ENCODE measurements at regions not wholly inside any gene's neighbourhood (a gene's known extent, or its start where the extent isn't known, plus 50 kb on each side); places are given as distances from the start of the nearest gene placed in this dataset.

GRCh38 chr20:40816039-40816352 is 127.0 kb upstream of the MAFB start:
- intact Hi-C loops (cut with DNase I) = no loop called here
- no peak for DNase-seq (ENCODE audit: missing footprints)

GRCh38 chr20:40821429-40821828 is 132.4 kb upstream of the MAFB start:
- intact Hi-C loops (cut with DNase I) = no loop called here
- DNase-seq (ENCODE audit: missing footprints) (no peak), ATAC-seq (no peak)

More at GRCh38 chr20:40816039-40816352, 127.0 kb upstream of the MAFB start:
- no peak for ATAC-seq

GRCh38 chr20:40826699-40827098 is 137.7 kb upstream of the MAFB start:
- ATAC-seq = no peak
- no peak for DNase-seq (ENCODE audit: missing footprints)
- intact Hi-C loops (cut with DNase I) = no loop called here

GRCh38 chr20:40835321-40835720 is 146.3 kb upstream of the MAFB start:
- DNase-seq (ENCODE audit: missing footprints) (no peak), ATAC-seq (no peak)
- intact Hi-C loops (cut with DNase I) = no loop called here

- intact Hi-C loops (cut with DNase I) = no loop called here
- no peak for ATAC-seq
- no peak for DNase-seq (ENCODE audit: missing footprints)
Observed at GRCh38 chr20:40838509-40838908, 149.5 kb upstream of the MAFB start.

GRCh38 chr20:40843251-40843650 is 154.2 kb upstream of the MAFB start:
- ATAC-seq (no peak), DNase-seq (ENCODE audit: missing footprints) (no peak)
- intact Hi-C loops (cut with DNase I) = no loop called here

- DNase-seq (ENCODE audit: missing footprints) (no peak), ATAC-seq (no peak)
- intact Hi-C loops (cut with DNase I) = no loop called here
Observed at GRCh38 chr20:40844332-40844731, 155.3 kb upstream of the MAFB start.

- intact Hi-C loops (cut with DNase I) = no loop called here
- DNase-seq (ENCODE audit: missing footprints) (no peak), ATAC-seq (no peak)
Observed at GRCh38 chr20:40848096-40848495, 159.1 kb upstream of the MAFB start.

- ATAC-seq (no peak), DNase-seq (ENCODE audit: missing footprints) (no peak)
- intact Hi-C loops (cut with DNase I) = no loop called here
Observed at GRCh38 chr20:40848526-40848925, 159.5 kb upstream of the MAFB start.

GRCh38 chr20:40849456-40849855 is 160.4 kb upstream of the MAFB start:
- intact Hi-C loops (cut with DNase I) = no loop called here
- no peak for ATAC-seq

GRCh38 chr20:40851051-40851450 is 162.0 kb upstream of the MAFB start:
- ATAC-seq (no peak), DNase-seq (ENCODE audit: missing footprints) (no peak)
- intact Hi-C loops (cut with DNase I) = no loop called here

More at GRCh38 chr20:40849456-40849855, 160.4 kb upstream of the MAFB start:
- no peak for DNase-seq (ENCODE audit: missing footprints)

- intact Hi-C loops (cut with DNase I) = no loop called here
- no peak for ATAC-seq
Observed at GRCh38 chr20:40855269-40855668, 166.2 kb upstream of the MAFB start.

GRCh38 chr20:40856653-40857052 is 167.6 kb upstream of the MAFB start:
- no peak for ATAC-seq
- intact Hi-C loops (cut with DNase I) = no loop called here
- no peak for DNase-seq (ENCODE audit: missing footprints)

More at GRCh38 chr20:40855269-40855668, 166.2 kb upstream of the MAFB start:
- DNase-seq (ENCODE audit: missing footprints) = no peak

- DNase-seq (ENCODE audit: missing footprints) (no peak), ATAC-seq (no peak)
- intact Hi-C loops (cut with DNase I) = no loop called here
Observed at GRCh38 chr20:40860487-40860902, 168.1 kb upstream of the TOP1 start.

- ATAC-seq = no peak
- intact Hi-C loops (cut with DNase I) = no loop called here
- DNase-seq (ENCODE audit: missing footprints) = no peak
Observed at GRCh38 chr20:40861427-40862008, 167.1 kb upstream of the TOP1 start.

- intact Hi-C loops (cut with DNase I) = no loop called here
- no peak for DNase-seq (ENCODE audit: missing footprints)
- ATAC-seq = no peak
Observed at GRCh38 chr20:40863355-40863919, 165.2 kb upstream of the TOP1 start.

- intact Hi-C loops (cut with DNase I) = no loop called here
- ATAC-seq = no peak
- no peak for DNase-seq (ENCODE audit: missing footprints)
Observed at GRCh38 chr20:40864470-40864869, 164.2 kb upstream of the TOP1 start.

- DNase-seq (ENCODE audit: missing footprints) = peak; percentile 73
- peak; percentile 70 for ATAC-seq
- intact Hi-C loops (cut with DNase I) = no loop called here
Observed at GRCh38 chr20:40865095-40865494, 163.5 kb upstream of the TOP1 start.

GRCh38 chr20:40866056-40866455 is 162.6 kb upstream of the TOP1 start:
- ATAC-seq (peak; percentile 74), DNase-seq (ENCODE audit: missing footprints) (no peak)
- intact Hi-C loops (cut with DNase I) = no loop called here

GRCh38 chr20:40868551-40869217 is 159.9 kb upstream of the TOP1 start:
- DNase-seq (ENCODE audit: missing footprints) (no peak), ATAC-seq (peak; percentile 84)
- intact Hi-C loops (cut with DNase I) = no loop called here

All from Right ventricle myocardium inferior (tissue), 1 donor.